Neuronal stem cell (in vitro differentiated cells): ENCODE measurements at regions not wholly inside any gene's neighbourhood (a gene's known extent, or its start where the extent isn't known, plus 50 kb on each side); places are given as distances from the start of the nearest gene placed in this dataset.

Source experiments
- DNase-seq: peaks from one replicate; pipeline ENCODE4 v3.0.0-alpha.2; 2013; ENCODE audit warnings: low spot score
- H2AFZ ChIP-seq: one replicate; pipeline ENCODE4 v1.6.1; 2013; ENCODE audit warnings: mild to moderate bottlenecking, low read length, inconsistent platforms
- H2AK5ac ChIP-seq: 2 replicates; pipeline ENCODE4 v1.6.1; 2013; ENCODE audit warnings: low read depth, mild to moderate bottlenecking, inconsistent platforms, low read length, moderate library complexity, mixed read lengths
- H2BK120ac ChIP-seq: 2 replicates; pipeline ENCODE4 v1.6.1; 2013; ENCODE audit warnings: low read depth, mild to moderate bottlenecking, inconsistent platforms, low read length, moderate library complexity, mixed read lengths
- H2BK12ac ChIP-seq: one replicate; pipeline ENCODE4 v1.6.1; 2013; ENCODE audit warnings: low read length, inconsistent platforms
- H2BK15ac ChIP-seq: 2 replicates; pipeline ENCODE4 v1.6.1; 2013; ENCODE audit warnings: mild to moderate bottlenecking, low read length, inconsistent platforms, mixed read lengths
- H2BK5ac ChIP-seq: one replicate; pipeline ENCODE4 v1.6.1; 2013; ENCODE audit warnings: inconsistent platforms, mild to moderate bottlenecking, low read length, moderate library complexity
- H3K14ac ChIP-seq: one replicate; pipeline ENCODE4 v1.6.1; 2013; ENCODE audit warnings: low read length, inconsistent platforms
- H3K18ac ChIP-seq: 2 replicates; pipeline ENCODE4 v1.6.1; 2013; ENCODE audit warnings: low read length, inconsistent platforms
- H3K23ac ChIP-seq: 2 replicates; pipeline ENCODE4 v1.6.1; 2013; ENCODE audit warnings: low read depth, mild to moderate bottlenecking, mixed read lengths, low read length, inconsistent platforms; ENCODE audit not compliant: poor library complexity
- H3K27ac ChIP-seq: replicated peaks from 3 replicates; pipeline ENCODE4 v1.5.1; 2013; ENCODE audit warnings: low read length, inconsistent platforms
- H3K27me3 ChIP-seq, 3 experiments: 2 replicates each; pipeline ENCODE4 v1.6.1; 2013; ENCODE audit warnings: low read length in 3 of 3, mild to moderate bottlenecking in 2 of 3, inconsistent platforms in 1 of 3, low read depth in 1 of 3, mixed read lengths in 1 of 3, moderate library complexity in 1 of 3; ENCODE audit not compliant: control insufficient read depth in 3 of 3, insufficient read depth in 3 of 3
- H3K36me3 ChIP-seq, 2 donors: replicated peaks in 1 of 2; 2 replicates each; pipeline ENCODE4 v1.6.1; 2013; ENCODE audit warnings: low read length in 2 of 2; ENCODE audit not compliant: control insufficient read depth in 2 of 2, insufficient read depth in 2 of 2
- H3K4ac ChIP-seq: 2 replicates; pipeline ENCODE4 v1.6.1; 2013; ENCODE audit warnings: inconsistent platforms, mild to moderate bottlenecking, low read length, moderate library complexity
- H3K4me1 ChIP-seq, 2 donors: 1 replicate in 1 of 2; 2 replicates in 1 of 2; pipeline ENCODE4 v1.6.1; 2013; ENCODE audit warnings: low read length in 2 of 2, low read depth in 1 of 2; ENCODE audit not compliant: control insufficient read depth in 2 of 2, insufficient read depth in 1 of 2
- H3K4me2 ChIP-seq: one replicate; pipeline ENCODE4 v1.6.1; 2013; ENCODE audit warnings: mild to moderate bottlenecking, low read length, inconsistent platforms; ENCODE audit not compliant: insufficient read depth, poor library complexity, severe bottlenecking
- H3K4me3 ChIP-seq, 2 donors: 2 replicates each; pipeline ENCODE4 v1.5.1; 2013; ENCODE audit warnings: low read length in 2 of 2, mild to moderate bottlenecking in 2 of 2, inconsistent platforms in 1 of 2, moderate library complexity in 1 of 2
- H3K79me1 ChIP-seq: one replicate; pipeline ENCODE4 v1.6.1; 2013; ENCODE audit warnings: low read depth, mild to moderate bottlenecking, inconsistent platforms, low read length, moderate library complexity
- H3K9ac ChIP-seq: one replicate; pipeline ENCODE4 v1.6.1; 2013; ENCODE audit warnings: mild to moderate bottlenecking, low read depth, low read length, inconsistent platforms; ENCODE audit not compliant: poor library complexity
- H3K9me3 ChIP-seq, 2 donors: replicated peaks in 1 of 2; 2 replicates each; pipeline versions ENCODE3 to v1.6.1; 2013; ENCODE audit warnings: low read length in 2 of 2, mild to moderate bottlenecking in 2 of 2, inconsistent platforms in 1 of 2, low read depth in 1 of 2, mixed read lengths in 1 of 2, moderate library complexity in 1 of 2; ENCODE audit not compliant: control insufficient read depth in 2 of 2, insufficient read depth in 1 of 2
- H4K8ac ChIP-seq: one replicate; pipeline ENCODE4 v1.6.1; 2013; ENCODE audit warnings: low read depth, mild to moderate bottlenecking, inconsistent platforms, low read length, moderate library complexity
- H4K91ac ChIP-seq: one replicate; pipeline ENCODE4 v1.6.1; 2013; ENCODE audit warnings: low read length, low read depth, mild to moderate bottlenecking, inconsistent platforms; ENCODE audit not compliant: poor library complexity
- WGBS, 2 donors: extraction: QIAGEN DNeasy Blood & Tissue Kit; methylation state at CpG; one replicate each; pipeline ENCODE4 v1.1.7; 2013; ENCODE audit warnings: missing lambda C conversion rate in 2 of 2, mixed read lengths in 1 of 2; ENCODE audit not compliant: insufficient read length in 2 of 2, insufficient replicate concordance in 1 of 2; ENCODE audit errors: extremely low coverage in 2 of 2; 5-methylcytosine and 5-hydroxymethylcytosine counted together

DNA sequence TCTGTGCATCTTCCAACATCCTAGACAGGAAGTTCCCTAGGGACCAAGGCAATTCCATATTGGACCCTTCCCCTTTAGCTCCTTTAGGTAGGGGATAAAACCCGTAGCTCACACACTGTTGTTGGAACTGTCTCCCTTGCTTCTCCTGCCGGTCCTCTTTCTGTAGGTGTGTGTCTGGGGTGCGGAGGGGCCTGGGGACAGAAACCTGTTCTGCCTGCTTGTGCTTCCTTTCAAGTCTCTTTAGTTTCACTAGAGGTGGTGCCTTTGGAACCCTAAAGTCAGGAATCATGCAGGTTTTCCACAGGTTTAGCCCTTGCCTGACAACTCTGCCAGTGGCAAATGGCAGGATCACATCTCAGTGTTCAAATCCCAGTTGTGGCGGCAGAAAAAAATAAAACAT is 74.6 kb upstream of the PTGFRN start:
- Histone ChIP-seq H3K27ac (no peak overlapping the region), H4K91ac (no peak overlapping the region), H3K36me3 (no peaks in the 10 kb centered on the region), H3K4me3 (no peak overlapping the region), H3K4me1 (peaks cover 14% of the 10 kb centered on the region in 2 donors), H2BK12ac (no peak overlapping the region), H2BK120ac (no peak overlapping the region), H4K8ac (no peak overlapping the region), H3K14ac (no peak overlapping the region), H3K27me3 (peaks cover 0 to 13% (median 0%) of the 10 kb centered on the region in 3 experiments), H2AK5ac (no peak overlapping the region), H3K9ac (no peak overlapping the region), H3K18ac (no peak overlapping the region), H2AFZ (no peak overlapping the region), H3K79me1 (no peaks in the 10 kb centered on the region), H2BK15ac (no peak overlapping the region), H3K9me3 (no peaks in the 10 kb centered on the region), H3K4ac (no peak overlapping the region), H3K4me2 (no peak overlapping the region), H3K23ac (no peak overlapping the region), H2BK5ac (no peak overlapping the region)
- no CpG with 5 or more reads among the region's 4 CpGs for WGBS, 2 donors
- no peak for DNase-seq

DNA sequence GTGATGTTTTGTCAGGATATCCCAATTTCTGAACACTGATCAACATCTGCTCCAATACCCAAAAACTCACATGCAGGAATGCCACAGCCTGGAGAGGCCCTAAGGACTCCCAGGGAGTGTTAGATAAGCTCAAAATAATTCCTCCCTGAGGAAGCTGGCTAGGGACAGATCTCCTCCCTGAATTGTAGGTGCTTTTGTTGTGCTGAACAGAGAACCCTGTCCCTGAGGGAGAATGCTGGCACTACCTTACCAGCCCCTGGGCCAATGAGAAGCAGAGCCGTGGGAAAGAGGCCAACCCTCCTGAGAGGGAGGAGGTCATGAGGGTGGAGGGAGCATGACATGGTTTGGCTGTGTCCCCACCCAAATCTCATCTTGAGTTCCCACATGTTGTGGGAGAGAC is 73.6 kb upstream of the PTGFRN start:
- H2BK120ac ChIP-seq: no peak overlapping the region
- H3K23ac ChIP-seq: no peak overlapping the region
- no peak overlapping the region for H3K9ac ChIP-seq
- no peaks in the 10 kb centered on the region for H3K79me1 ChIP-seq
- no CpG with 5 or more reads among the region's 1 CpG for WGBS, 2 donors
- no peak for DNase-seq
- H2AFZ ChIP-seq: no peak overlapping the region
- no peak overlapping the region for H2BK15ac ChIP-seq
- H3K9me3 ChIP-seq: no peaks in the 10 kb centered on the region
- no peak overlapping the region for H3K4me2 ChIP-seq
- H3K4me3 ChIP-seq: no peak overlapping the region
- H3K36me3 ChIP-seq: no peaks in the 10 kb centered on the region
- no peak overlapping the region for H2BK12ac ChIP-seq
- H2AK5ac ChIP-seq: no peak overlapping the region
- no peak overlapping the region for H3K27ac ChIP-seq
- H2BK5ac ChIP-seq: no peak overlapping the region
- no peak overlapping the region for H3K14ac ChIP-seq
- peaks cover 14% of the 10 kb centered on the region in 2 donors for H3K4me1 ChIP-seq
- no peak overlapping the region for H4K8ac ChIP-seq
- peaks cover 0 to 13% (median 0%) of the 10 kb centered on the region in 3 experiments for H3K27me3 ChIP-seq
- H3K4ac ChIP-seq: no peak overlapping the region
- H3K18ac ChIP-seq: no peak overlapping the region
- H4K91ac ChIP-seq: no peak overlapping the region

DNA sequence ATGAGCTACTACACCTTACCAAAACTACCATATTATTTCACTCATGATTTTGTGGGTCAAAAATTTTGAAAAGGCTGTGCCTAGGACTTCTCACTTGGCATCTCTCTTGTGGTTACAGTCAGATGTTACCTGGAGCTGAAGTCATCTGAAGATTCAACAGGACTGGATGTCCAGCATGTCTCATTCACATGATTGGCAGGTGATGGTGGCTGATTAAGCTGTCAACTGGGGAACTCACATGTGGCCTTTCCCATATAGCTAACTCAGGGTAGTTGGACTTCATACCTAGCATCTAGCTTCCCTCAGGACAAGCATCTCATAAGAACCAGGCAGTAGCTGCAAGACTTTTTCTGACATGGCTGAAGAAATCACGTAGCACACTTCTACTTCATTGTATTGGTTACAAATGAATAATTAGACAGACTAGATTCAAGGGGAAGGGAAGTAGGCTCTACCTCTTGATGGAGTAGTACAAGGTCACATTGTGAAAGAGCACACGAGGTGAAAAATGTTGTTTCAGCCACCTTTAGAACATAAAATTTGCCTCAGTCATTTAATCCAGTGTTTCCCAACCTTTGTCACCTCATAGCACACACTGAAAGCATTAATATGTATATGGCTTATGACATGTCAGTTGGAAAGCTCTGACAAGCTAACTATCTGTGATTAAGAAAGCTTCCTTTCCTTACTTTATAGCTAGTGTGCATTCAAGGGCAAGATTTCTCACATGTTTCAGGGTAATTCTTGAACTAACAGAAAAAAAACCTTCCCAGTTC is 68.0 kb upstream of the PTGFRN start:
- H2AK5ac ChIP-seq: no peak overlapping the region
- H2BK120ac ChIP-seq: no peak overlapping the region
- no peak overlapping the region for H3K4me2 ChIP-seq
- H2BK15ac ChIP-seq: no peak overlapping the region
- H2BK5ac ChIP-seq: no peak overlapping the region
- no peaks in the 10 kb centered on the region for H3K27me3 ChIP-seq
- H3K79me1 ChIP-seq: no peaks in the 10 kb centered on the region
- H2BK12ac ChIP-seq: no peak overlapping the region
- H3K27ac ChIP-seq: no peak overlapping the region
- no peak overlapping the region for H2AFZ ChIP-seq
- no peak overlapping the region for H3K4me3 ChIP-seq
- H3K9ac ChIP-seq: no peak overlapping the region
- H4K91ac ChIP-seq: no peak overlapping the region
- H3K18ac ChIP-seq: no peak overlapping the region
- no peaks in the 10 kb centered on the region for H3K4me1 ChIP-seq
- no peak for DNase-seq
- no peak overlapping the region for H3K23ac ChIP-seq
- H3K14ac ChIP-seq: no peak overlapping the region
- no CpG with 5 or more reads among the region's 2 CpGs for WGBS, 2 donors
- H3K9me3 ChIP-seq: no peaks in the 10 kb centered on the region
- no peak overlapping the region for H4K8ac ChIP-seq
- H3K36me3 ChIP-seq: no peaks in the 10 kb centered on the region
- no peak overlapping the region for H3K4ac ChIP-seq

DNA sequence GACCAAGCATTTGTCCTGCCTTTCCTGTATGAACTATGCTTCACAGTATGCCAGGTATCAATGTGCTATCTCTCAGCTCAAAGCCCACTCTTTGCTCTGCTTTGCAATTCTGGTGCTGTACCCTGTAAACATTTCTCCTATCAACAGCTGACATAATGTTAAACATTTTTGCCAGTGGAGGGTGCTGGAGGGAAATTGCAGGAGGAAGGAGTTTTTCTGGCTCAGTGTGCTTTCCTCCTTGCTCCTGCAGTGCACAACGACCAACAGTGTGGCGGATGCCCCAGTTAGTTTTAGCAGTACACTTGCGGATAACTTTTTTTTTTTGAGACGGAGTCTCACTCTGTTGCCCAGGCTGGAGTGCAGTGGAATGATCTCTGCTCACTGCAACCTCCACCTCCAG is 67.1 kb upstream of the PTGFRN start:
- Histone ChIP-seq H2AK5ac (no peak overlapping the region), H3K4me3 (no peak overlapping the region), H3K4ac (no peak overlapping the region), H3K27ac (no peak overlapping the region), H4K91ac (no peak overlapping the region), H3K14ac (no peak overlapping the region), H3K23ac (no peak overlapping the region), H2BK15ac (no peak overlapping the region), H4K8ac (no peak overlapping the region), H3K9me3 (no peaks in the 10 kb centered on the region), H3K36me3 (no peaks in the 10 kb centered on the region), H3K4me2 (no peak overlapping the region), H2BK12ac (no peak overlapping the region), H3K79me1 (no peaks in the 10 kb centered on the region), H3K4me1 (no peaks in the 10 kb centered on the region), H3K18ac (no peak overlapping the region), H3K9ac (no peak overlapping the region), H2BK5ac (no peak overlapping the region), H2BK120ac (no peak overlapping the region), H2AFZ (no peak overlapping the region), H3K27me3 (no peaks in the 10 kb centered on the region)
- no CpG with 5 or more reads among the region's 4 CpGs for whole genome bisulfite sequencing, 2 donors
- no peak for DNase-seq
